ENCODE measurements at regions not wholly inside any gene's neighbourhood (a gene's known extent, or its start where the extent isn't known, plus 50 kb on each side); places are given as distances from the start of the nearest gene placed in this dataset.

DNA sequence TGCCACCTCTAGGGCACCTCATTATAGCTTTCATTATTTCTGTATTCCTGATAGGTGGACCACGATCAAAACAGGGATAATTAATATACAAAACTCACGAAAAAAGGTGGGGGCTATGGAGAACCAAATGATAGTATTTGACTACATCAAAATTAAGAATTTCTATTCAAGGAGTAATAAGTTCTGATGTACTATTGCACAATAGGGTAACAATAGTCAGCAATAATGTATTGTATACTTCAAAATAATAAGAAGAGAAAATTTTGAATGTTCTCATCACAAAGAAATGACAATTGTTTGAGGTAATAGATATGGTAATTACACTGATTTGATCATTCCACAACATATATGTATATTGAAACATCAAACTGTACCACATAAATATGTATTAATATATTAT is 327.3 kb upstream of the TRAM1L1 start:
- TF ChIP-seq EZH2 (IDR thresholded peaks at IDR 0.05; ENCODE audit: low read depth) = no peak
- TF ChIP-seq, protein P1, sequence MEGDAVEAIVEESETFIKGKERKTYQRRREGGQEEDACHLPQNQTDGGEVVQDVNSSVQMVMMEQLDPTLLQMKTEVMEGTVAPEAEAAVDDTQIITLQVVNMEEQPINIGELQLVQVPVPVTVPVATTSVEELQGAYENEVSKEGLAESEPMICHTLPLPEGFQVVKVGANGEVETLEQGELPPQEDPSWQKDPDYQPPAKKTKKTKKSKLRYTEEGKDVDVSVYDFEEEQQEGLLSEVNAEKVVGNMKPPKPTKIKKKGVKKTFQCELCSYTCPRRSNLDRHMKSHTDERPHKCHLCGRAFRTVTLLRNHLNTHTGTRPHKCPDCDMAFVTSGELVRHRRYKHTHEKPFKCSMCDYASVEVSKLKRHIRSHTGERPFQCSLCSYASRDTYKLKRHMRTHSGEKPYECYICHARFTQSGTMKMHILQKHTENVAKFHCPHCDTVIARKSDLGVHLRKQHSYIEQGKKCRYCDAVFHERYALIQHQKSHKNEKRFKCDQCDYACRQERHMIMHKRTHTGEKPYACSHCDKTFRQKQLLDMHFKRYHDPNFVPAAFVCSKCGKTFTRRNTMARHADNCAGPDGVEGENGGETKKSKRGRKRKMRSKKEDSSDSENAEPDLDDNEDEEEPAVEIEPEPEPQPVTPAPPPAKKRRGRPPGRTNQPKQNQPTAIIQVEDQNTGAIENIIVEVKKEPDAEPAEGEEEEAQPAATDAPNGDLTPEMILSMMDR (conservative IDR thresholded peaks at IDR 0.05) = no peak

Data from PC-9 (cell line).